A549 (cell line): ENCODE measurements at regions not wholly inside any gene's neighbourhood (a gene's known extent, or its start where the extent isn't known, plus 50 kb on each side); places are given as distances from the start of the nearest gene placed in this dataset.
A peak's percentile ranks its signal among the peaks of the same experiment; 100 is the strongest.

Experiments
- ATAC-seq, 2 experiments: fragments of 200-7000 bp in 1 of 2; fragments of >200 bp in 1 of 2; cut with Nextera tagmentation in 1 of 2; cut with Tn5 transposase in 1 of 2; 3 replicates each; pipeline versions ENCODE4 v1.8.0 to v1.9.1; 2018 to 2020; ENCODE audit warnings: mild to moderate bottlenecking in 1 of 2, moderate library complexity in 1 of 2
- CTCF ChIA-PET: fragments of 300-600 bp; sonication (Branson Sonifier 250); formaldehyde crosslinking; extraction: SDS; loops from one replicate; lab custom pipeline; 2021; ENCODE audit warnings: antibody characterized with exemption, inconsistent platforms; lab: Yijun Ruan, JAX
- POLR2A ChIA-PET: fragments of 350-600 bp; formaldehyde crosslinking; extraction: SDS; loops from one replicate; lab custom pipeline; 2021; ENCODE audit warnings: antibody characterized with exemption, inconsistent platforms; lab: Yijun Ruan, JAX
- DNase-seq, 2 experiments: peaks; one replicate each; pipeline versions ENCODE4 v3.0.0 to v3.0.0-alpha.2; 2011 to 2016; ENCODE audit warnings: low read depth in 1 of 2, low spot score in 1 of 2
- FAIRE-seq: peaks from 2 replicates; lab custom pipeline; 2011; peaks lifted over from hg19 to GRCh38; lab: Jason Lieb, UNC
- H3K27ac ChIP-seq, 2 experiments: fragments of >200 bp; sonication (Bioruptor Twin); formaldehyde crosslinking; 3 replicates each; pipeline ENCODE4 v1.5.1; 2016 to 2017
- H3K4me1 ChIP-seq: fragments of >200 bp; sonication (Bioruptor Twin); formaldehyde crosslinking; 3 replicates; pipeline ENCODE4 v1.6.1; 2016
- H3K4me2 ChIP-seq: fragments of >200 bp; sonication (Bioruptor Twin); formaldehyde crosslinking; 3 replicates; pipeline ENCODE4 v1.6.1; 2016
- H3K4me3 ChIP-seq: fragments of >200 bp; sonication (Bioruptor Twin); formaldehyde crosslinking; 3 replicates; pipeline ENCODE4 v1.5.1; 2016
- H3K9me3 ChIP-seq: fragments of >200 bp; sonication (Bioruptor Twin); formaldehyde crosslinking; 3 replicates; pipeline ENCODE4 v1.6.1; 2016
- CBX2 ChIP-seq: fragments of 200-600 bp; sonication (generic); IDR thresholded peaks from 2 replicates; pipeline ENCODE4 v1.6.1; 2016; ENCODE audit warnings: low read depth, mild to moderate bottlenecking, borderline replicate concordance
- CBX8 ChIP-seq: fragments of 200-600 bp; sonication (generic); IDR thresholded peaks from 2 replicates; pipeline ENCODE4 v1.6.1; 2016
- CHD4 ChIP-seq: fragments of 200-600 bp; sonication (generic); IDR thresholded peaks from 2 replicates; pipeline ENCODE4 v1.6.1; 2016; ENCODE audit warnings: antibody characterized with exemption, mild to moderate bottlenecking, borderline replicate concordance
- CTCF ChIP-seq: fragments of >200 bp; sonication (Bioruptor Twin); formaldehyde crosslinking; IDR thresholded peaks from 3 replicates; pipeline ENCODE4 v1.5.1; 2016
- E2F6 ChIP-seq: IDR thresholded peaks from 2 replicates; pipeline ENCODE4 v1.6.1; 2012; ENCODE audit warnings: low read depth, borderline replicate concordance
- EHF ChIP-seq: fragments of 250-450 bp; sonication (Bioruptor Pico); IDR thresholded peaks from 2 replicates; pipeline ENCODE4 v1.5.0; 2020; ENCODE audit warnings: mild to moderate bottlenecking
- EHMT2 ChIP-seq: fragments of 200-600 bp; sonication (generic); IDR thresholded peaks from 2 replicates; pipeline ENCODE4 v1.6.1; 2016; ENCODE audit warnings: antibody characterized with exemption, low read depth, mild to moderate bottlenecking, moderate library complexity
- ESRRA ChIP-seq: fragments of 150-350 bp; IDR thresholded peaks from 2 replicates; pipeline ENCODE4 v1.6.1; 2014; ENCODE audit warnings: mild to moderate bottlenecking, low read length, borderline replicate concordance
- FOSL2 ChIP-seq, 2 experiments: fragments of 450-650 bp in 1 of 2; fragments of >200 bp in 1 of 2; sonication (Bioruptor Twin) in 1 of 2; formaldehyde crosslinking; IDR thresholded peaks; 2 replicates each; pipeline versions ENCODE4 v1.5.0 to v1.6.1; 2016 to 2020; ENCODE audit warnings: mild to moderate bottlenecking in 1 of 2, moderate library complexity in 1 of 2
- GATA3 ChIP-seq: IDR thresholded peaks from 2 replicates; pipeline ENCODE4 v1.6.1; 2012; ENCODE audit warnings: borderline replicate concordance
- HDAC2 ChIP-seq: fragments of 200-600 bp; sonication (generic); IDR thresholded peaks from 2 replicates; pipeline ENCODE4 v1.6.1; 2016
- HEYL ChIP-seq: fragments of 250-450 bp; sonication (Bioruptor Pico); IDR thresholded peaks from 2 replicates; pipeline ENCODE4 v1.8.0; 2021; ENCODE audit warnings: mild to moderate bottlenecking, moderate library complexity
- JUNB ChIP-seq: fragments of >200 bp; sonication (Bioruptor Twin); formaldehyde crosslinking; IDR thresholded peaks from 2 replicates; pipeline ENCODE4 v1.6.1; 2016
- KDM5A ChIP-seq: fragments of 200-600 bp; sonication (generic); IDR thresholded peaks from 2 replicates; pipeline ENCODE4 v1.6.1; 2016; ENCODE audit warnings: antibody characterized with exemption, mild to moderate bottlenecking
- MAFK ChIP-seq: fragments of 450-650 bp; IDR thresholded peaks from 2 replicates; pipeline ENCODE4 v1.6.1; 2014; ENCODE audit not compliant: partially characterized antibody
- MAX ChIP-seq: IDR thresholded peaks from 2 replicates; pipeline ENCODE4 v1.6.1; 2012
- MYC ChIP-seq: IDR thresholded peaks from 2 replicates; pipeline ENCODE4 v1.6.1; 2012; ENCODE audit warnings: mild to moderate bottlenecking, inconsistent platforms, low read length, improper control_type of control experiment, borderline replicate concordance
- NFE2L2 ChIP-seq: fragments of 150-350 bp; conservative IDR thresholded peaks from 2 replicates; pipeline ENCODE4 v1.6.1; 2014; ENCODE audit warnings: low read length
- PHF8 ChIP-seq: fragments of 200-600 bp; sonication (generic); IDR thresholded peaks from 2 replicates; pipeline ENCODE4 v1.6.1; 2016; ENCODE audit warnings: low read depth, mild to moderate bottlenecking, antibody characterized with exemption, moderate library complexity, borderline replicate concordance
- RAD21 ChIP-seq, 2 experiments: fragments of >200 bp in 1 of 2; sonication (Bioruptor Twin) in 1 of 2; formaldehyde crosslinking in 1 of 2; IDR thresholded peaks in 1 of 2; conservative IDR thresholded peaks in 1 of 2; 2 replicates in 1 of 2; 3 replicates in 1 of 2; pipeline ENCODE4 v1.6.1; 2012 to 2018; ENCODE audit warnings: inconsistent platforms in 1 of 2
- RARB ChIP-seq: fragments of 250-450 bp; sonication (Bioruptor Pico); IDR thresholded peaks from 2 replicates; pipeline ENCODE4 v1.8.0; 2021; ENCODE audit warnings: mild to moderate bottlenecking, moderate library complexity
- RCOR1 ChIP-seq: fragments of 150-350 bp; IDR thresholded peaks from 2 replicates; pipeline ENCODE4 v1.6.1; 2014; ENCODE audit warnings: antibody characterized with exemption, low read length, low read depth
- RFX5 ChIP-seq: fragments of 450-650 bp; IDR thresholded peaks from 2 replicates; pipeline ENCODE4 v1.7.1; 2014; ENCODE audit warnings: antibody characterized with exemption, mild to moderate bottlenecking, moderate library complexity
- SMC3 ChIP-seq: fragments of >200 bp; sonication (Bioruptor Twin); formaldehyde crosslinking; IDR thresholded peaks from 3 replicates; pipeline ENCODE4 v1.6.1; 2018; ENCODE audit warnings: inconsistent platforms
- TP53 ChIP-seq: fragments of 250-450 bp; sonication (Bioruptor Pico); IDR thresholded peaks from 2 replicates; pipeline ENCODE4 v1.5.0; 2021; ENCODE audit warnings: mild to moderate bottlenecking, moderate library complexity
- ZFP36 ChIP-seq: fragments of 450-650 bp; IDR thresholded peaks from 2 replicates; pipeline ENCODE4 v1.6.1; 2014; ENCODE audit warnings: borderline replicate concordance; ENCODE audit not compliant: partially characterized antibody
- ZSCAN20 ChIP-seq: fragments of 250-450 bp; sonication (Bioruptor Pico); IDR thresholded peaks from 2 replicates; pipeline ENCODE4 v1.8.0; 2022; ENCODE audit warnings: mild to moderate bottlenecking, moderate library complexity
- WGBS: methylation state at CpG from one replicate; pipeline ENCODE4 v1.1.6; 2017; ENCODE audit errors: missing lambda C conversion rate; 5-methylcytosine and 5-hydroxymethylcytosine counted together
- TF ChIP-seq, protein P1 (sequence below): fragments of 150-350 bp; IDR thresholded peaks from 2 replicates; pipeline ENCODE4 v1.6.1; 2014; ENCODE audit warnings: low read depth, mild to moderate bottlenecking, low read length
- TF ChIP-seq, protein P2 (sequence below): fragments of >200 bp; sonication (Bioruptor Twin); formaldehyde crosslinking; IDR thresholded peaks from 3 replicates; pipeline ENCODE4 v1.6.1; 2016

- Histone ChIP-seq H3K4me1 (no peaks in the 10 kb centered on the region), H3K4me2 (peak overlapping the region; percentile 47), H3K27ac (no peak overlapping the region), H3K4me3 (no peak overlapping the region), H3K9me3 (no peaks in the 10 kb centered on the region)
- WGBS = 18% methylated on average over 34 of the region's 34 CpGs
- TF ChIP-seq CTCF (peak; percentile 68), EHMT2 (no peak), CHD4 (no peak), RAD21 (conservative IDR thresholded peaks at IDR 0.05 in 1 of 2, IDR thresholded peaks at IDR 0.05 in 1 of 2) (peak; percentile 75 to 78), SMC3 (peak; percentile 92), RARB (CRISPR knock-in tag) (no peak), RFX5 (no peak), E2F6 (no peak), KDM5A (no peak), MYC (peak; percentile 40; the same call in 1 of the 2 replicates), HEYL (CRISPR knock-in tag) (no peak), TP53 (CRISPR knock-in tag) (no peak), ZSCAN20 (CRISPR knock-in tag) (no peak), RCOR1 (no peak), HDAC2 (no peak), GATA3 (no peak), MAX (peak; percentile 64), EHF (no peak), PHF8 (no peak)
- TF ChIP-seq, protein P1, sequence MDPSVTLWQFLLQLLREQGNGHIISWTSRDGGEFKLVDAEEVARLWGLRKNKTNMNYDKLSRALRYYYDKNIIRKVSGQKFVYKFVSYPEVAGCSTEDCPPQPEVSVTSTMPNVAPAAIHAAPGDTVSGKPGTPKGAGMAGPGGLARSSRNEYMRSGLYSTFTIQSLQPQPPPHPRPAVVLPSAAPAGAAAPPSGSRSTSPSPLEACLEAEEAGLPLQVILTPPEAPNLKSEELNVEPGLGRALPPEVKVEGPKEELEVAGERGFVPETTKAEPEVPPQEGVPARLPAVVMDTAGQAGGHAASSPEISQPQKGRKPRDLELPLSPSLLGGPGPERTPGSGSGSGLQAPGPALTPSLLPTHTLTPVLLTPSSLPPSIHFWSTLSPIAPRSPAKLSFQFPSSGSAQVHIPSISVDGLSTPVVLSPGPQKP = no peak
- FAIRE-seq (no peak), ATAC-seq (peak; percentile 55 to 85; a peak in 5 of 6 replicates), DNase-seq (peak; percentile 66 to 71)
- POLR2A ChIA-PET = no interaction called here
- CTCF ChIA-PET = interaction anchor here (0.6 to 10.8 kb wide), 31 partner anchors 9 to 535 kb away, joined by 3 to 244 read pairs (median 4); partner anchors contain the start of gene SPO11
These were observed 174.1 kb downstream of the BMP7 start for GRCh38 chr20:57092112-57092899.

DNA sequence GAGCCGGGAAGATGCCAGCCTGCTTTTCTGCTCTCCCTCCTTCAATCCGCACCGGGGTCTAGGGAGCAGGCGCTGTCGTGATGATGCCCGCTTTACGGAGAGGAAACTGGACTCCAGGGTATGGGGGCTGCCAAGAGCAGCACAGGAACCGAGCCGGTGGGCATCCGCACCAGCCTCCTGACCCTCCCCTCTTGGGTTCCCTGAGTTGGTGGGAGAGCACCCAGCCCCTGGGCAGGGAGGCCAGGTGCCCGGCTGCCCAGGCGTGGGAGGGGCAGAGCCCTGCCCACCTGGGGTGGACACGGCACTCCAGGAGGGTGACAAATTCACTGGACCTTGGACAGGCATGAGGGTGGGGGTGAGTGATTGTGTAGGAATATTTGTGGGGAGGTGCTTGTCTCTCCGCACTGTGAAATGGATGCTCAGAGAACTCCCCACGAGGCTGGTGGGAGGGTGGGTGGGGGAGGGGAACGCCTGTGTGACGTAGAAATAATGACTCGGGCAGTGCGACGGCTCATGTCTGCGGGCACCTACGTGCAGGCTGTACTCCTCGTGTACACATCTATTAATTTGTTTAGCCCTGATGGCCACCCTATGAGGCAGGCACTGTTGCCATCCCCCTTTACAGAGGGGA is 173.4 kb downstream of the BMP7 start:
- POLR2A ChIA-PET = no interaction called here
- Histone ChIP-seq H3K4me1 (no peaks in the 10 kb centered on the region), H3K4me3 (no peak overlapping the region), H3K27ac (no peak overlapping the region), H3K9me3 (no peaks in the 10 kb centered on the region), H3K4me2 (no peak overlapping the region)
- 62% methylated on average over 18 of the region's 23 CpGs for WGBS
- DNase-seq (no peak), ATAC-seq (no peak), FAIRE-seq (no peak)
- CTCF ChIA-PET = interaction anchor here (0.9 to 10.8 kb wide), 7 partner anchors 13 to 266 kb away, joined by 3 to 244 read pairs (median 22); no protein-coding TSS in a partner anchor
- TF ChIP-seq FOSL2 (IDR thresholded peaks at IDR 0.05) (no peak), FOSL2 (CRISPR knock-in tag; IDR thresholded peaks at IDR 0.05) (no peak), JUNB (no peak), RAD21 (conservative IDR thresholded peaks at IDR 0.05 in 1 of 2, IDR thresholded peaks at IDR 0.05 in 1 of 2) (no peak), HEYL (CRISPR knock-in tag) (no peak), MAFK (no peak), ZFP36 (no peak), CBX2 (no peak), CTCF (no peak), NFE2L2 (no peak), HDAC2 (no peak), PHF8 (no peak), TP53 (CRISPR knock-in tag) (no peak), CBX8 (no peak), ESRRA (no peak)
- TF ChIP-seq, protein P2, sequence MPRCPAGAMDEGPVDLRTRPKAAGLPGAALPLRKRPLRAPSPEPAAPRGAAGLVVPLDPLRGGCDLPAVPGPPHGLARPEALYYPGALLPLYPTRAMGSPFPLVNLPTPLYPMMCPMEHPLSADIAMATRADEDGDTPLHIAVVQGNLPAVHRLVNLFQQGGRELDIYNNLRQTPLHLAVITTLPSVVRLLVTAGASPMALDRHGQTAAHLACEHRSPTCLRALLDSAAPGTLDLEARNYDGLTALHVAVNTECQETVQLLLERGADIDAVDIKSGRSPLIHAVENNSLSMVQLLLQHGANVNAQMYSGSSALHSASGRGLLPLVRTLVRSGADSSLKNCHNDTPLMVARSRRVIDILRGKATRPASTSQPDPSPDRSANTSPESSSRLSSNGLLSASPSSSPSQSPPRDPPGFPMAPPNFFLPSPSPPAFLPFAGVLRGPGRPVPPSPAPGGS = no peak
